ENCODE measurements at regions not wholly inside any gene's neighbourhood (a gene's known extent, or its start where the extent isn't known, plus 50 kb on each side); places are given as distances from the start of the nearest gene placed in this dataset.

GRCh38 chr2:201956361-201956760 lies 77.3 kb upstream of the FZD7 start:
- Histone ChIP-seq H3K4me1 (ENCODE audit: insufficient read depth, poor library complexity, severe bottlenecking) (no peaks in the 10 kb centered on the region), H3K9me3 (ENCODE audit: severe bottlenecking) (no peaks in the 10 kb centered on the region), H3K4me3 (ENCODE audit: severe bottlenecking) (no peak overlapping the region), H3K27me3 (ENCODE audit: insufficient read depth, poor library complexity, severe bottlenecking) (no peaks in the 10 kb centered on the region), H3K27ac (ENCODE audit: poor library complexity, severe bottlenecking) (no peak overlapping the region), H3K36me3 (ENCODE audit: low read depth) (no peaks in the 10 kb centered on the region)
- TF ChIP-seq CTCF (IDR thresholded peaks at IDR 0.05; ENCODE audit: poor library complexity, severe bottlenecking) = no peak
- ATAC-seq (ENCODE audit: low read depth) (no peak), DNase-seq (ENCODE audit: low spot score) (no peak)

GRCh38 chr2:201957091-201957490 lies 76.6 kb upstream of the FZD7 start:
- Histone ChIP-seq H3K27ac (ENCODE audit: poor library complexity, severe bottlenecking) (no peak overlapping the region), H3K4me1 (ENCODE audit: insufficient read depth, poor library complexity, severe bottlenecking) (no peaks in the 10 kb centered on the region), H3K9me3 (ENCODE audit: severe bottlenecking) (no peaks in the 10 kb centered on the region), H3K4me3 (ENCODE audit: severe bottlenecking) (no peak overlapping the region), H3K27me3 (ENCODE audit: insufficient read depth, poor library complexity, severe bottlenecking) (no peaks in the 10 kb centered on the region), H3K36me3 (ENCODE audit: low read depth) (no peaks in the 10 kb centered on the region)
- TF ChIP-seq CTCF (IDR thresholded peaks at IDR 0.05; ENCODE audit: poor library complexity, severe bottlenecking) = no peak
- ATAC-seq (ENCODE audit: low read depth) (no peak), DNase-seq (ENCODE audit: low spot score) (no peak)

GRCh38 chr2:201959198-201959597 lies 74.5 kb upstream of the FZD7 start:
- no peak for TF ChIP-seq CTCF (IDR thresholded peaks at IDR 0.05; ENCODE audit: poor library complexity, severe bottlenecking)
- DNase-seq (ENCODE audit: low spot score) = no peak
- no peak overlapping the region for H3K4me3 ChIP-seq (ENCODE audit: severe bottlenecking)

GRCh38 chr2:201959626-201960025 lies 74.0 kb upstream of the FZD7 start:
- no peak for ATAC-seq (ENCODE audit: low read depth)
- no peak for TF ChIP-seq CTCF (IDR thresholded peaks at IDR 0.05; ENCODE audit: poor library complexity, severe bottlenecking)
- no peaks in the 10 kb centered on the region for H3K4me1 ChIP-seq (ENCODE audit: insufficient read depth, poor library complexity, severe bottlenecking)
- no peak overlapping the region for H3K4me3 ChIP-seq (ENCODE audit: severe bottlenecking)
- H3K27me3 ChIP-seq (ENCODE audit: insufficient read depth, poor library complexity, severe bottlenecking) = no peaks in the 10 kb centered on the region
- H3K27ac ChIP-seq (ENCODE audit: poor library complexity, severe bottlenecking) = no peak overlapping the region
- H3K9me3 ChIP-seq (ENCODE audit: severe bottlenecking) = no peaks in the 10 kb centered on the region
- no peaks in the 10 kb centered on the region for H3K36me3 ChIP-seq (ENCODE audit: low read depth)
- DNase-seq (ENCODE audit: low spot score) = no peak

More at GRCh38 chr2:201959198-201959597, 74.5 kb upstream of the FZD7 start:
- no peak overlapping the region for H3K27ac ChIP-seq (ENCODE audit: poor library complexity, severe bottlenecking)
- no peaks in the 10 kb centered on the region for H3K27me3 ChIP-seq (ENCODE audit: insufficient read depth, poor library complexity, severe bottlenecking)
- no peaks in the 10 kb centered on the region for H3K36me3 ChIP-seq (ENCODE audit: low read depth)
- no peaks in the 10 kb centered on the region for H3K4me1 ChIP-seq (ENCODE audit: insufficient read depth, poor library complexity, severe bottlenecking)
- no peaks in the 10 kb centered on the region for H3K9me3 ChIP-seq (ENCODE audit: severe bottlenecking)
- no peak for ATAC-seq (ENCODE audit: low read depth)

GRCh38 chr2:201960305-201960704 lies 73.3 kb upstream of the FZD7 start:
- no peaks in the 10 kb centered on the region for H3K36me3 ChIP-seq (ENCODE audit: low read depth)
- DNase-seq (ENCODE audit: low spot score) (no peak), ATAC-seq (ENCODE audit: low read depth) (no peak)
- no peak for TF ChIP-seq CTCF (IDR thresholded peaks at IDR 0.05; ENCODE audit: poor library complexity, severe bottlenecking)
- no peaks in the 10 kb centered on the region for H3K27me3 ChIP-seq (ENCODE audit: insufficient read depth, poor library complexity, severe bottlenecking)
- H3K9me3 ChIP-seq (ENCODE audit: severe bottlenecking) = no peaks in the 10 kb centered on the region
- no peak overlapping the region for H3K4me3 ChIP-seq (ENCODE audit: severe bottlenecking)
- no peaks in the 10 kb centered on the region for H3K4me1 ChIP-seq (ENCODE audit: insufficient read depth, poor library complexity, severe bottlenecking)
- no peak overlapping the region for H3K27ac ChIP-seq (ENCODE audit: poor library complexity, severe bottlenecking)

All from RWPE2 (cell line).